ENCODE measurements at regions not wholly inside any gene's neighbourhood (a gene's known extent, or its start where the extent isn't known, plus 50 kb on each side); places are given as distances from the start of the nearest gene placed in this dataset.

GRCh38 chr6:80535914-80536565 lies 429.6 kb downstream of the BCKDHB start:
- TF ChIP-seq CTCF (IDR thresholded peaks at IDR 0.05; ENCODE audit: low read length) (no peak), EZH2 (IDR thresholded peaks at IDR 0.05; ENCODE audit: borderline replicate concordance, low read length) (no peak)

All from OCI-LY1 (cell line).